HG03196 (cell line): ENCODE measurements at regions not wholly inside any gene's neighbourhood (a gene's known extent, or its start where the extent isn't known, plus 50 kb on each side); places are given as distances from the start of the nearest gene placed in this dataset.

Experiments used
- ATAC-seq: cut with Tn5 transposase; IDR thresholded peaks from one replicate; pipeline ENCODE4 v1.9.1; 2021; ENCODE audit not compliant: unreplicated experiment

DNA sequence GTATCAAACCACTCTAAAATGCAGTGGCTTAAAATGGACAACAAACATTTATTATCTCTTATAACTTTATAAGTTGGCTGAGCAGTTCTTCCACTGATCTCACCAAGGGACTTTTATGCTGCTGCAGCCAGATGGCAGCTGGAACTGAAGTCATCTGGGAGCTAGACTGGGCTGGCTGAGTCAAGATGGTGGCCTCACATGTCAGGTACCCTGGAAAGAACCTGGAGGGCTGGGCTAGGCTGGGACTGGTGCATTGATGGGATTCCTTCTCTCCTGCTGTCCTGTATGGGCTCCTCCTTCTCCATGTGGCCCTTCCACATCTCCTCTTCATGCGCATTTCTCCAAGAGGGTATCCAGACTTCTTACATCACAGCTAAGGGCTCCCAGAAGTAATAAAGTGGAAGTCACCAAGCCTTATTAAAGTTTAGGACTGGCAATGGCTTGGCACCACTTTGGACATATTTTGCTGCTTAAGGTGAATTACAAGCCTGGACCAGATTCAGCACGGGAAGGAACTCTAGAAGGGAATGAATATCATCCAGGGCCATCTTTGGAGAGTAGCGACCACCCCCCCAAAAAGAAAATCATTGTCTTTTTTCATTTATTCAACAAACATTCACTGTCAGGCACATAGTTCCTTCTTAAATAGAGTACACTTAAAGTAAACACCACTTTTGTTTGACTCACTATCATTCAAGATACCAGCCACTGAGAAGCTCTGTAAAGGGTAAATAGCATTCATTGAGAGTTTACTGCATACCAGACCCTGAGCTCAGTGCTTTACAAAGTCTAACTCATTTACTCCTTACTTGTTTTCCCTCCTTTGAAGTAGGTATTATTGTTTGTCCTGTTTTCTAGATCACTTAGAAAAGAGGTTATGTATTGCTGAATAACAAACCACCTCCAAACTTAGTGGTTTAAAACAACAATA, 138.0 kb downstream of the ZFP36L2 start:
- no peak for ATAC-seq

DNA sequence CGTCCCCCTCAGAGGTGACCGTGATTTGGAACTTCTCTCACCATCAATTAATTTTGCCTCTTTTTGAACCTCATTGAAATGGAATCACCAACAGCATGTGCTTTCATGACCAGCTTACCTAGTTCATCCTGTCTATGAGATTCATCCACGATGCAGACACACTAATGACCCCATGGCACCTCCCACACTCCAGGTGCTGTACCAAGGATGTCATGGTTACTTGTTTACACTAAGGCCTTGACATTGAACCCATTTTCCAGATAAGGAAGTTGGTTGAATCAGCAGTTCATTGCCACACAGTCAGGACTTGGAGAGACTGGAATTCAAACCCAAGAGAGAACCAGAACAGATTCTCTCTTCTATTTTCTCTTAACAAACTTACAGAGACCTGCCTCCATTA, 139.0 kb downstream of the ZFP36L2 start:
- no peak for ATAC-seq

DNA sequence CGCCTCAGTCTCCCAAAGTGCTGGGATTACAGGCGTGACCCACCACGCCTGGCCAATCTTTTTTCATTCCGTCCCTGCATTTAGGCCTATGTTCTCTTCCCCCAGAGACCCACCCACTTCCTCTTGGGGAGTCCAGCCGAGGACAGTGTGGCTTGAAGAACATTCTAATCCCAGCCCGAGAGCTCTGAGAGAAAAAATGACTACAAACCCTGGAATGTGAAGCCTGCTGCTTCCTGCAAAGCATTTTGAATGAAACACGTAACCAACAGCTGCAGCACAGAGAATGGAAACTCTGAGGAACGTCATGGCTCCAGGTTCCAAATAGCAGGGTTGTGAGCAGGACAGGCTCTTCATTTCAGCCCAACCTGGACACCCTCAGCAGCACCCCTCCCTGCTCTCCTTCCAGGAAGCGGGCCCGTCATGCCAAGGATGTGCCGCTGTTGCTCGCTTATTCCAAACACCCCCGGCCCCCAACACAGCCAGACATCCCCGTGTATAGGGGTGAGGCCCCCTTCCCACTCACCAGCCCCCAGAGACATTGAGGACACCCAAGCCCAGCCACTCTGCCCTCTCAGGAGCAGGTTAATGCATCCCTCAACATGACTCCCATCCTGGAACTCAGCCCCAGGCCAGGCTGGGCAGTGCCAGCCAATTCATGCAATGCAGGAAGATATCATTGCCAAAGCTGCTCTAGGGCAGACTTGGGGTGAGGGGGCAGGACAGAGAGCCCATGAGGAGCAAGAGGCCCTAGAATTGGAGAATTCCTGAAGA, 139.8 kb downstream of the ZFP36L2 start:
- no peak for ATAC-seq

DNA sequence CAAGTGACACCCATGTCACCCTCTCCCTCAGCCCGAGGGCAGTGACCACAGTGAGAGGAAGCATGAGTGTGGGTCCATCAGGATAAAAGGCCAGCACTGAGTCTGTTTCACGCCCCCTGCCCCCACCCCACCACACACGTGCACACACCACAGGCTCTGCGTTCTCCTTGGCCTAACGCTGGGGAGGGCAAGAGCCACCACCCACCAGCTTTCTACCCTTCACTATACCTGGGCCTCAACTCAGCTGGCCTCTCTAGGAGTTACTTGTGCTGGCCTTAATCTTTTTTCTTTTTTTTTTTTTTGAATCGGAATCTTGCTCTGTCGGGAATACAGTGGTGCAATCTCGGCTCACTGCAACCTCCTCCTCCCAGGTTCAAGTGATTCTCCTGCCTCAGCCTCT, 140.5 kb downstream of the ZFP36L2 start:
- ATAC-seq = no peak

DNA sequence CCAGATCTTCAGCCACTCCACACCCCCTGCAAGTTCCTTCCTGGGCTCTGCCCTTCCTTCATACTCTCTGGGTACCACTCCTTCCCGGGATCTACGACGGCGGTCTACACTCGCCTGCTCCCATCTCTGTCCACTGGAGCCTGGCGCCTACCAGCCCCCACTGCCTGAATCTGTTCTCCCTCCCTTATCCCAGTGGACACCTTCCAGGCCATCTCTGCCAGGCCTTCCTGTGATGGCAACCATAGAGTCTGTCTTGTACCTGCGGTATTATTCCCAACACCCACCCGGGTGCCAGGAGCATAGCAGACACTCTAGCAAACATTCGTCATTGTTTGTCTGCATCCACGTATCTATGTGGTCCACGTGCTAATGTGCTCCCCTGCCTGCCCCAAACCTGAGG, 140.9 kb downstream of the ZFP36L2 start:
- ATAC-seq = no peak

DNA sequence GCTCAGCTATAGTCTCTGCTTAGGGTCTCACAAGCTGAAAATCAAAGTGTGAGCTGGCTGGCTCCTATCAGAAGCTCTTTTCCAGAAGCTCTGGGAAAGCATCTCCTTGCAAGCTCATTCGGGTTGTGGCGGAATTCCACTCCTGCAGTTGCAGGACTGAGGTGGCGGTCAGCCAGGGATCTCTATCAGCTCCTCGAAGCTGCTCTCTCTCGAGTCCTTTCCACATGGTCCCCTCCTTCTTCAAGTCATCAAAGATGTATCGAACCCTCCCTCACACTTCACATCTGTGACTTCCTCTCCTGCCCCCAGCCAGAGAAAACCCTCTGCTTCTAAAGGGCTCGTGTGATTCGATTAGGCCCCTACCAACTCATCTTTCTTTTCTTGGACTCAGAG, 141.7 kb downstream of the ZFP36L2 start:
- ATAC-seq = no peak

DNA sequence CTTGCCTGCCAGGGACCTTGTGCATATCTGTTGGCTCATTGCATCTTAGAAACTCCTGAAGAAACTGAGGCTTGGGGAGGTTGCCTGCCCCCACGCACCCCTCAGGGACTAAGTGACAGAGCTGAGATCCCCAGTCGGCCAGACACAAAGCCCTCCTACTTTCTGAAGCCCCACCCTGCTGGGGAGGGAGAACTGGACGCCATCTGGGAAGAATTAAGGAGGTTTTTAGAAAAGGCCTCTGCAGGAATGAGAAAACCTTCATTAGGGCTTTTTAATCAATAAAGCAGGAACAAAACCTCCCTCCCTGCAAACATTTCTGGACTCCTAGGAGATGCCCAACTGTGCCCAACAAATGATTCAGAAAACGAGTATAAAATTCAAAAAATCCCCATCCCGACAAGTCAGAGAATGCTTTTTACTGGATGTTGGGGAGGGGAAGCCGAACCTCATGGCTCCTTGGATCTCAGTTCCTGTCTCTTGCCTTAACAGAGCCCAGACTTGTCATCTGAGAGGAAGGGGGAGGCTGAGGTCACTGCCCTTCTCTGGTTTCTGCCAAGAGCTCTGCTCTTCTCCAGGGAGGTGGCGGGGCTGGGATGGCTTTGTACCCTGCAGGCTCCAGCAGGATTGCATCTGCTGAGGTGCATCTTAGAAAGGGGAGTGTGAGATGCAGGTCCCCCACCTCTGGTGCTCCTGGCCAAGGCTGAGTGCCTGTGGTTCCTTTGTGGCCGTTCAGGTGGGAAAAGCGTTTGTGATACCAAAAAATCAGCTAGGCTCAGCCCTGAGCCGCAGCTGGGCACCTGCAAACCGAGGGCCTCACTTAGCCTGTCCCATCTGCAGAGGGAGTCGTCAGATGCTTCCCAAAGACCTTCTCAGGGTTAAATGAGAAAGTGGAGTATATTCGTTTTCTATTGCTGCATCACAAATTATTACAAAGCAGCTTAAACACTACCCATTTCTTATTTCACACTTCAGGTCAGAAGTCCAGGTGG, 142.4 kb downstream of the ZFP36L2 start:
- no peak for ATAC-seq

DNA sequence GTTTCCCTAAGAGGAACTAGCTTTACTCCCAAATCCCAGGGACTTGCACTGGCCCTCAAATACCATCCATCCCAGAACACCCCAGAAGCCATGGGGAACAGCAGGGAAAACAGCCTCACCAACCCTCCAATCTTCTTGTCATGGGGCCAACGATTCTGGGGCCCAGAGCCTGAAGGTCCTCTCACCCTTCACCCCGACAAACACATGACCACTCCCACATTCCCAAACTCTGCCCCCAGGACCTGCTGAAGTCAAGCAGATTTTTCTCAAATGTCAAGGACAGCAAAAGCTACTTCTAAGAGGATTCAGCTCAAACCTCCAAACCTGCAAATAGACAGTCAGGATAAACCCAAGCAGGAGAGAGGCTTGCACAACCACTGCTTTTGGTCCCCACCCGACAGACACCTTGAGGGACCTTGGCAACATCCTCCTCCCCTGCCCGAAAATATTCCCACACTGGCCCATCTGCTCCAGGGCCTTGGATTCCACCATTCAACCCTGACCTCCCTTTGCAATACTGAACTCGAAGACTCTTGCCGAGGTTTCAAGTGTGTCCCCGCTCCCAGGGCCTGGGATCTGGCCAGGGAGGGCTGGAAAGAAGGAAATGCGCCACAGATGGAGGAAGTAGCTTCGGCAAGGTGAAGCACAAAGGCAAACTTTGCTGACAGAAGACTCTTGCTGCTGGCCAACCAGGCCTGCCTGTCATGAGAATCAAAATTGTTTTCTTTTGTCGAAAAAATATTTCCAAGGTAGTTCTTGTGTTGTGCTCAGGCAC, 143.3 kb downstream of the ZFP36L2 start:
- no peak for ATAC-seq

DNA sequence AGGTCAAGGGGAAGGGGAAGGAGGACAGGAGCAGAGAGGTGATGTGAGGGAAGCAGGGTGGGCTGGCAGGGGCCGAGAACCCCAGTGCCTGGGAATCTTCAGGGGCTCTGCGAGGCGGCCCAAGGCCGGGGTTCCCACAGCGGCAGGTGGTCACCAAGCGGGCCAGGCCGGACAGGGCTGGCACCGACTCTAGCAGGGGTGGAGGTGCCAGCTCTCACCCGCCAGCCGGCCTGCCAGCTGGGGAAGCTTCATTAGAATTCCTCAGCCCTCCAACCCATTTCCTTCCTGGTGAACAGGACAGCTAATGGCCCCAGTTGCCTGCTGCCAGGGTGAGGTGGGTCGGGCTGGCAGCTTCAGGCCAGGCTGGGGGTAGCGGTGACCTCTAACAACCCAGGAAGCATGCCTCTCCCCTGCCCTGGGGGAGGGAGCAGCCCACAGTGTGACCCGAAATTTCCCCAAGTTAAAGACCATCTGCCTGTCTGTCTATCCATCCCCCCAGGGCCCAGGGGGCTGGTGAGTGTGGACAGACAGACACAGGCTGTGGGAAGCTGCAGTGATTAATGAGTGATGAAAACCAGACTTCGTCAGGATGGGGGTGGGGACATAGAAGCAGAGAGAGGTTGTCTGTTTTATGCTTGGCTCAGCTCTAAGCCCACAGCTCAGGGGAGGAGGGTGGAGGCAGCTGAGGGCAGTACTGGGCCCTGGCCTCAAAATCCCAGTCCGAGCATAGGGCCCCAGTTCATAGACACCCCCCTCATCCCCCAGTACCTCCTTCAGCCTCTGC, 144.1 kb downstream of the ZFP36L2 start:
- ATAC-seq = no peak

DNA sequence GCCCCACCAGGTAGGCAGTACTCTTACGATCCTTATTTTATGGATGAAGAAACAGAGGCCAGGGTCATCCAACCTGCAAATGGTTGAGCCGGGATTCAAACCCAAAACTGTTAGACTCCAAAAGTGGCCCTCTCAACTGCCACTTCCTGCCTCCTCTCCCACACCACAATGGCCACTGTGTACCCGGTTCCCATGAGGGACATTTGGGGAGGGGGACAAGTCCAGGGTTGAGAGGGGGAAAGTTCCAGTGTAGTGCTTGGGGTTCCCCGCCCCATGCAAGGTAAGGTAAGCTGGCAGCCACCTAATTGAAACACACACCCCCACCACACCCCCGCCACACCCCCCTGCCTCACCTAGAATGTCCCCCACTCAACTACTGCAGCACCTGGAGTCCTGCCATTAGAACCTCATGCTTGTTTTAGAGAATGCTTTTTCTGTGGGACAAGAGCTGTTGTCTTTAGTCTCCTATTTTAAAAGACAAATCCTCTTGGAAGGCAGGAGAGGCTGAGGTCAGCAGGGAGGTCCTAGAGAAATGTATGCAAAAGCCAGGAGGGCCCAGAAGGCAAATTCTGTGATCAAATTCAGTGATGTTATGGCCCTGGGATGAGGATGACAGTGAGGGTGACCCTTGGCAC, 145.2 kb downstream of the ZFP36L2 start:
- ATAC-seq = no peak

DNA sequence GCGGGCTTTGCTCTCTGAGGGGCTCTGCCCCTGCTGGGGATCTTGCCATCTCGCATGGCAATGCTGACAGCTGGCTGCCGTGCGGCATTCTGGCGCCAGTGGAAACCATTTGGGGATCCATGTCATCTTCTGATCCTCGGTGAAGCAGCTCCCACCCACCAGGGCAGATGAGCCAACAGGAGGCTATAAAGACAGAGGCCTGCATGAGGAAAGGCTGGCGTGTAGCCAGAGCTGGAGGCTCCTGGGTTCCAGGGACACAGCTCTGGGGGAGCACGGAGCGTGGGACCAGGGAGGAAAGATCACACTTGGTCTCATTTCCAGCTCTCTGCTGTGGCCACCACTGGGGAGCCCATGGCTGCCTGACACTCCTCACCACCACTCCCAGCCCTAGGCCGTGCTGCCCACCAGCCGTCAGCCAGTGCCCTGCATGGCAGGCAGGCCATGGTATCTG, 145.8 kb downstream of the ZFP36L2 start:
- ATAC-seq = no peak

DNA sequence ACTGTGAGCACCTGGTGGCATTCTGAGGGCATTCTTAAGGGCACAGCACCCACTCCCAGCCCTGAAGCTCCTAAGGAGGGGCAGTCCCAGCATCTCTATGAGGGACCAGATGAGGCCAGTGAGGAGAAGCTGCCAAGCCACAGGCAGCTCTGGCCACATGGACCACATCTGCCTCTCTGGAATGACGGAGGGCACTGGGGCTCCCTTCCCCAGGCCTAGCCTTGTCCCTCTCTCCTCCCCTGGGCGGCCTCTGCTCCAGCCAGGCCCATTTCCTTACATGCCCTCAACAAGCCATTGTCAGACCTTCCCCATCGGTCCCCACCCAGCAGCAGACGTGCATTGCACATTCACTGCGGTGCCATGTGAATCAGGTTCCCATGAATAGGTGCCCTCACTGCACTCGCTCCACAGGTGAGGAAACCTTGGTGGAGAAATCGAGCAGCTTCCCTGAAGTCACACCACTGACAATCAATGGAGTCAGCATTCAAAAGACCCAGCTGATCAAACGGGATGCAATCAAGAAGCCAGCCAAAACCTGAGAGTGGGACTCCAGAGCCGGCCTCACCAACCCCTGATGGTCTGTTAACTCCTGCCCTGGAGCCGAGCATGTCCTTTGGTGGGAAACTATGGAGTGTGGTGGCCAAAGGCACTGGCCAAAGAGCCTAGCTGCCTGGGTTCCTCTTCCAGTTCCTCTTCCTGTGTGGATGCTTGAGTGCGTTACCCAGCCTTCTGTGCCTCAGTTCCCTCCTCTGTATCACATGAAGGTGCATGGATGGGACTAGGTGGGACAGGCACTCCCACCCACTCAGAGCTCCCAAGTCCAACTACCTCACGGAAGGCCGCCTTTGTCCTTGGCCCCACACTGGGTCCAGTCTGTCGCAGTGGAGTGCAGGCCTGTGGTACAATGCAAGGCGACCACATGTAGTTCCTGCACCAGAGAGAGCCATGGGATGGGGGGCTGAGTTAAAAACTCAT, 147.3 kb downstream of the ZFP36L2 start:
- no peak for ATAC-seq

DNA sequence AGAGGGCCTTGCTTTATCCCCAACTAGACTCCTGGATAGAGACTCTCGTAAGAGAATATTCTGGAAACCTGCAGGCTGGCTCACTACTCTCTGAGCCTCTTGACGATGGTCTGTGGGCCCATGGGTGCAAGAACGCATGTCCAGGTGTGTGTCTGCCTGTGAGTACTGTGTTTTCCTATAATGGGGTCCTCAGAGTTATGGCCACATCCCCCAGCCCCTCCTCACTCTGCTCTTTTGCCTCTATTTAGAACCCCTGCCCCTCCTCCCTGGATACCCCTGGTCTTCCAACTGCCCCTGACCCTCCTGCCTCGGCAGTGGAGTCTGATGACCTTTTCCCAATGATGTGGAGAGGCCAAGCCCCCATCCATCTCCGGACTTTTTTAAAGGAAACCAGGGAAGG, 148.1 kb downstream of the ZFP36L2 start:
- no peak for ATAC-seq

DNA sequence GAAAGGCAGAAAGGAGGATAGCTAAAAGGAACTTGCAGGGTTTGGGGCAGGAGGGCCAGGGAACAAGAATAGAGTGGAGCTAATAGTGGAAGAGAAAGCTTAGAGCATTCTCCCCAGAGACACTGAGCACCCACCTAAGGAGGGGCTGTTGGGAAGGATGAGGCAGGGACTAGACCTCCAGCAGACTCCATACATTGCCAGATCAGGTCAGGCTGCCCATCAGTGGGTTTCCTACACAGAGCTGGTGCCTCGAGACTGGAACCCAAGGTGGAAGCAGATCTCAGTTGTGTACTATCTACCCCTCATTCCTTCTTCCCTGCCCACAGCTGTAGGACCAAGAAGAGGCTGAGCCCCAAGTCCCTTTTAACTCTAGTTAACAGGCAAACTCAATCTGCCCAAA, 148.5 kb downstream of the ZFP36L2 start:
- ATAC-seq = no peak

DNA sequence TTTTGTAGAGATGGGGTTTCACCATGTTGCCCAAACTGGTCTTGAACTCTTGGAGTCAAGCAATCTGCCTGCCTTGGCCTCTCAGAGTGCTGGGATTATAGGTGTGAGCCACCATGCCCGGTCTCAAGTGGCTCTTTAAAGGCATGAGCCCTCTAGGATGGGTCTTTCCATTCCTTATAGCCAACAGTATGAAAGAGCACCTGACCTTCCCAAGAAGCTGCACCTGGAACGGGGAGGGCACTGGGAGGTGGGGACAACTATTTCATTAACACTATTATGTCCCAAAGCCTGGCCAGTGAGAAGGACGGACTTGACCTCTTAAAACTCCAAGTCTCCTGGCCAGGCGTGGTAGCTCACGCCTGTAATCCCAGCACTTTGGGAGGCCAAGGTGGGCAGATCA, 149.7 kb downstream of the ZFP36L2 start:
- no peak for ATAC-seq

DNA sequence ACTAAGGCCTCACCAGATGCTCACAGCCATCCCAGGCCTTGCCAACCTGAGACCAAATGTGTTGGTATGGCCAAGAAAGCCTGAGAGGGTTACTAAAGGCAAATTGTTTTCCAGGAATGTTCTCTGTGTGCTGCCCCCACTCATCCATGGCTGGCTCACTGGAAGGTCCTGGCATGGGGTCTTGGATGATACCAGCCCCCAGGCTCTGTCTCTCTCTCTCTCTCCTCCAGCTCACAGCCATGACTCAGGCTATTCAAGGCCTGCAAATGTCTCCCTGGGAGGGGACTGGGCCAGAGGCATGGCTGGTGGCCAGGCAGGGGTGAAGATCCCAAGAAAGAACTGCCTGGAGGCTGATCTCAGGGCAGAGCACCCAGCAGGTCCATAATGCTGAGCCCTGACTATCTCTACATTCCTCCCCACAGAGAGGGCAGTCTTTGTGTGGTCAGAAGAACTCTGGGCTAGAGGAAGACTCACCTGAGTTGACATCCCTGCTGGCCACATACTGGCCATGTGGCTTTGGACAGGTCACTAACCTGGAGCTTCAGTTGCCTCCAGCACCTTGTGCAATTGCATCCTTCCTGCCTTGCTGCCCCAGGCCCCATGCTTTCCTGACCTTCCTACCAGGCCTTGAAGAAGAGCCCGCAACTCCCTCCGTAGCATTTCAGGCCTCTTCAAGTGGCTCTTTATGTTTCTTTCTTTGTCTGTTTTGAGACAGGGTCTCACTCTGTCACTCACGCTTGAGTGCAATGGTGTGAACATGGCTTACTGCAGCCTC, 150.4 kb downstream of the ZFP36L2 start:
- ATAC-seq = no peak

DNA sequence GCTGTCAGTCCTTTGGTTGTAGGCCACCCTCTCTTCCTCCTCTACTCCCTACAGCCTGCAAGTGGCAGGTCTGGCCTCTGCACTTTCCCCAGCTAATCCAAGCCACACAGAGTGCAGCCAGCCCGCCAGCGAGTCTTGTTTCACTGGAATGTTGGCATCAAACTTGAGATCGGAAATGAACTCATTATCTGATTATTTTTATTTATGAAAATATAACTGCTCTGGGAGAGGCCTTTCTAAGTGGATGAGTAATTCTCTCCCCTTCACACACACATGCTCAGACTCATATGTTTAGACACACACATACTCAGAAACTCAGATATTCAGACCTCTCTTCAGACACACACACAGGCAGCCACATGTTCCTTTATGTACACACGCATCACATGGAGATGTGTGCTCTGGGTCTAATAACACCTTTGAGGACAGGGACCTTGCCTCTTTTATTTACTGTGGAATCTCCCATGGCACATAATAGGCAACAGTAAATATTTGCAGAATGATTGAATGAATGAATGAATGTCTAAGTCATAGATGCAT, 151.3 kb downstream of the ZFP36L2 start:
- ATAC-seq = no peak
